Esophagus muscularis mucosa (tissue), 3 donors: ENCODE measurements at regions not wholly inside any gene's neighbourhood (a gene's known extent, or its start where the extent isn't known, plus 50 kb on each side); places are given as distances from the start of the nearest gene placed in this dataset.

Experiments used
- POLR2A ChIP-seq: fragments of 450-650 bp; IDR thresholded peaks from one replicate; pipeline ENCODE4 v1.6.1; 2017; ENCODE audit warnings: antibody characterized with exemption, moderate library complexity, mild to moderate bottlenecking, low read depth
- POLR2AphosphoS5 ChIP-seq, 2 donors: sonication (generic); formaldehyde crosslinking; IDR thresholded peaks; one replicate each; pipeline ENCODE4 v1.6.1; 2017; ENCODE audit warnings: antibody characterized with exemption in 2 of 2
- TF ChIP-seq, protein P1 (sequence below), 3 experiments: fragments of 200-600 bp in 2 of 3; fragments of 450-650 bp in 1 of 3; sonication (generic) in 2 of 3; IDR thresholded peaks; one replicate each; pipeline ENCODE4 v1.5.1; 2017 to 2019; ENCODE audit warnings: antibody characterized with exemption in 3 of 3, mild to moderate bottlenecking in 2 of 3, moderate library complexity in 1 of 3

DNA sequence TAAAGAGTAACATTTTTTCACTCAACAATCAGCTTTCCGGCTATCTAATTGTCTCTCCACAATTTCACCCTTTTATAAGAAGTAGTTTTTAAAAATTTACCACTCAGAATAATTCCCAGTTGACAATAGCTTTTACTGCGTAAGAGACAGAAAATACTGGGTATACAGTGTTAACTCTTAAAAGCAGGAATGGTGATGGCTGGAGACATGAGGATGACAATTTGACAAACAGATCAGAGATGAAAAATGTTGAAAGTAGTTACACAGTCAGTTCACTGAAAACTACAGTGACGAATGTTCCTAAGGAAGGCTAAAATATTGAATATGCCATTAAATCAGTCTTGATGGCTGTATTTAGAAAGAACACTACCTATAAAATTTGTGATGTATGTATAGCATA is 1146.8 kb upstream of the B3GALT2 start:
- TF ChIP-seq POLR2AphosphoS5 (IDR thresholded peaks at IDR 0.05) (no peak), POLR2A (no peak)
- TF ChIP-seq, protein P1, sequence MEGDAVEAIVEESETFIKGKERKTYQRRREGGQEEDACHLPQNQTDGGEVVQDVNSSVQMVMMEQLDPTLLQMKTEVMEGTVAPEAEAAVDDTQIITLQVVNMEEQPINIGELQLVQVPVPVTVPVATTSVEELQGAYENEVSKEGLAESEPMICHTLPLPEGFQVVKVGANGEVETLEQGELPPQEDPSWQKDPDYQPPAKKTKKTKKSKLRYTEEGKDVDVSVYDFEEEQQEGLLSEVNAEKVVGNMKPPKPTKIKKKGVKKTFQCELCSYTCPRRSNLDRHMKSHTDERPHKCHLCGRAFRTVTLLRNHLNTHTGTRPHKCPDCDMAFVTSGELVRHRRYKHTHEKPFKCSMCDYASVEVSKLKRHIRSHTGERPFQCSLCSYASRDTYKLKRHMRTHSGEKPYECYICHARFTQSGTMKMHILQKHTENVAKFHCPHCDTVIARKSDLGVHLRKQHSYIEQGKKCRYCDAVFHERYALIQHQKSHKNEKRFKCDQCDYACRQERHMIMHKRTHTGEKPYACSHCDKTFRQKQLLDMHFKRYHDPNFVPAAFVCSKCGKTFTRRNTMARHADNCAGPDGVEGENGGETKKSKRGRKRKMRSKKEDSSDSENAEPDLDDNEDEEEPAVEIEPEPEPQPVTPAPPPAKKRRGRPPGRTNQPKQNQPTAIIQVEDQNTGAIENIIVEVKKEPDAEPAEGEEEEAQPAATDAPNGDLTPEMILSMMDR (IDR thresholded peaks at IDR 0.05) = no peak
